NCI-H146 treated with DMSO at 0.1 percent for 48 hours (cell line): ENCODE measurements at regions not wholly inside any gene's neighbourhood (a gene's known extent, or its start where the extent isn't known, plus 50 kb on each side); places are given as distances from the start of the nearest gene placed in this dataset.

ENCODE experiments used
- DNase-seq: peaks from one replicate; lab custom pipeline; 2025; ENCODE audit not compliant: unreplicated experiment; lab: John Stamatoyannopoulos, UW

DNA sequence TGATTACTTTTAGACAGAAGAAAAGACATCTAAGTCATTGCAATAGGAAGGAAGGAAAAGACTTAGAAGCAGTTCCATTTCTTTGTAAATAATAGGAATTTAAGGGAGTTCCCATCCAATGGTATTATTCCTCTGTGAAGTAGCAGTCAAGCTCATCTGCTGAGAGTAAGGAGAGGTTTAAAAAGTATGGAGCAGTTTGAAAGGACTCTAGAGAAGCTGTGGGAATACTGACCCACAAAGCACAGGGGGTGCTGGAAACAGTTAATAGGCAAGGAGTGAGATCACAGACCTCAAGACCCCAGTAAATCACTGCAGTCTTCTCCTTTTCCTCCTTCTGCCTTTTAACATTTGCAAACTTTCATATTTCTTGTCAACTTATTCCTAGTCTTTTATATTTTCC, 428.5 kb downstream of the ADAMTS20 start:
- no peak for DNase-seq

DNA sequence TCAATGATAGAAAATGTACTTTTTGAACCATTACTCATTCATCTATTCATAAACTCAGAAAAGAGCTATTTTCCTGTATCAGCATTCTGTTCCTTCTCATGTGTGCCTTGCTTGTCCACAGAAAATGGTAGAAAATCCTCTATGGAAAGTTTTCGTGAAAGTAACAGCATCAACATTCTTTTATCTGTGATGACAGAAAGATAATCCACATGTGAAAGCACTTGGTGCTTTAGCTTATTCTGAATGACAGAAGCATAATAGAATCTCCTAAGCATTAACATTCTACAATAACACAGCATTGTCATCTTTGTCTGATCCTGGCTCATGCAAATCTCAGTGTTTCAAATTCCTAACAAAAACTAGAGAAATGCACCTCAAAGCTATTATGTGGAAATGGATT, 431.9 kb downstream of the ADAMTS20 start:
- no peak for DNase-seq

DNA sequence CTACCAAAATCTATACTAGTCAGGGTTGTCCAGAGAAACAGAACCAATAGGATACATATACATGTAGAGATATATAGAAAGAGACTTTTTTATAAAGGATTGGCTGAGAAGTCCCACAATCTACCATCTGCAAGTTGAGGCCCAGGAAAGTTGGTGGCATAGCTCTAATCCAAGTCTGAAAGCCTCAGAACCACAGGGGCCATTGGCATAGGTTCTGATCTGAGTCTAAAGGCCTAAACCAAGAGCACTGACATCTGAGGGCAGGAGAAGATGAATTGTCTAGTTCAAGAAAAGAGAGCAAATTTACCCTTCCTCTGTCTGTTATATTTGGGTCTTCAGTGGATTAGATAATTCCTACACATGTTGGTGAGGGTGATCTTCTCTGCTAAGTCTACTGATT, 433.1 kb downstream of the ADAMTS20 start:
- no peak for DNase-seq

DNA sequence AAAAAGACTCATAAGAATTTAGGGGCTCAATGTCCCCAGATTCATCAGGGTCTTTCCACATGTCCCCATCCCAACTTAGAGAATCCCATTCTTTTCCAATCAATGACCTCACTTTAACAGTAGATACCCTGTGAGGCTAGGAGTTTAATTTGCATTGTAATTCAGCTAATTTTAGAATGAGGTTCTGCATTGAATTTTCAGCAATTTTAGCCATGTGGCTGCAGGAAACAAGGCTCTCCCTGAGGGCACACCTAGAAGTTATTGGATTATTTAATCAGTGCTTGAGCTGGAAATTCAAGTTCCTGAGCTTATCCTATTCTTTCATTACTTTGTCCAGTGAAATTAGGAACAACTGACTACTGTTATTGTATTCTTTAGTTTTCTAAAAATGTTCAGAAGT, 433.8 kb downstream of the ADAMTS20 start:
- DNase-seq, result no peak

DNA sequence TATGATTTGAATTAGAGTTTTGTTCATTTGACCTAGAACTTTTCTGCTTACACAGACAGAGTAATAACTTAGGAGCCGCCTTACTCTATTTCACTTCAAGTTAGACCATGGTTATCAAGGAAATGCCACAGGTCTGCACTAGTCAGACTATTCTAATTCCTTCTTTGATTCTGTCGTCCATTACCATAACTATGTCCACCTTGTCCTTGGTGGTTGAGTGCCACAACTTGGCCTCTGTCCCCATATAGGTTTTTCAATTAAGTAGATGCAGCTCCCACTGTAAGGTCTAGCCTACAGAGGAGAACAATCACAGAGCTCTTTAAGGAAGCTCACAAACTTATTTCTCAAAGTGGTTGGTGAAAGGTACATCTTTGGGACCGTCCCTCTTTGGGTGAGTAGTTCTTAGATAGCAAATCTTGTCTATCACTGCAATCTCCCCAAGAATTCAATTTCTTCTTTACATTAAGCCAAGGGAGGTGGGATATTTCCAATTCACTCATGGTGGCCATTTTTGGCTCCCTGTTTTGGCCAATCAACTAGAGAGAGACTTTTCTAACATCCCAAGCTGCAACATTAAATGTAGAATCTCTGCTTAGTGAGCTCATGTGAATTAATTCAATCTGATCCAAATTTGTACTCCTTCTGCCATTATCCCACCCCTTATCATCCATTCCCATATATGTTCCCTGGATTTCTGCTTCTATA, 434.6 kb downstream of the ADAMTS20 start:
- DNase-seq, result no peak

DNA sequence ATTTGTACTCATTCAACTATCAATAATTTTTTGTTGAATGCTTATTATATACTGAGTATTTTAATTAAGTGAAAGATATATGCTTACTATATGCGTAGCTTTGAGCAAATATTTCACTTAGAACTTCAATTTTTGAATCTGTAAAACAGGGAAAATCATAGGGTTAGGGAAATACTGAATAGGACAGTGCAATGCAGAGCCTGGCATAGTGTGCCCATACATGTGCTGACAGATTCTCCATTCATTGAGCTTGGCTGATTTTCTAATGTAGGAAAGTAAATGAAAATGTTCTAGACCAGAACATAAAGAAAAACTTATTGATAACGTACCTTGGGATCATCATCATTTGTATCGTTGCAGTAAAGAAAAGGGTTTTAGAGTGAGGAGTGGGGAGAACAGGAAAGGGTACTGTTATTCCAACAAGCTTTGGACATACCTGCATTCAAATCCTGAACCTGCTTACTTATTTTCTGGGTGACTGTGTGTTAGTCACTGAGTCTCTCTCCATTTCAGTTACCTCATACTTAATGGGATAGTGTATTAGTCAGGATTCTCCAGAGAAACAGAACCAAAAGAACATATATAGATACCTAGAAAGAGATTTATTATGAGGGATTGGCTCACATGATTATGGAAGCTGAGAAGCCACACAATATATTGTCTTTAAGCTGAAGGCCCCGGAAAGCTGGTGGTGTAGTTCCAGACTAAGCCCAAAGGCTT, 436.4 kb downstream of the ADAMTS20 start:
- no peak for DNase-seq

DNA sequence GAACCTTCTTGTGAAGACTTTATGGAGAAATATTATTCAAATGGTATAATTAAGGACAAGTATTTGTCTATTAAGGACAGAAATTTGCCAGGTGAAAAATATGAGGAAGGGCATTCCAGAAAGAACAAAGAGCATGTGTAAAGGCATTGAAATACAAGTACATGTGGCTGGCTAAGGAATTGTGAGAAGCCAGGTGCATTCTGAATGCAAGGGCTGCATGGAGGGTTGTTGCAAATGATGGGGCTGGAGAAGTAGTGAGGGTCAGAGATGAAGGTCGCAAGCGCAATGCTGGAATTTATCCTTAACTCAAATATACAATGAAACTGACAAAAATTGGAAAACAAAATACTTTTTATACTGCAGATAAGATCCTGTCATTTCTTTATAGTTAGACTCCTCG, 437.7 kb downstream of the ADAMTS20 start:
- DNase-seq, result no peak

DNA sequence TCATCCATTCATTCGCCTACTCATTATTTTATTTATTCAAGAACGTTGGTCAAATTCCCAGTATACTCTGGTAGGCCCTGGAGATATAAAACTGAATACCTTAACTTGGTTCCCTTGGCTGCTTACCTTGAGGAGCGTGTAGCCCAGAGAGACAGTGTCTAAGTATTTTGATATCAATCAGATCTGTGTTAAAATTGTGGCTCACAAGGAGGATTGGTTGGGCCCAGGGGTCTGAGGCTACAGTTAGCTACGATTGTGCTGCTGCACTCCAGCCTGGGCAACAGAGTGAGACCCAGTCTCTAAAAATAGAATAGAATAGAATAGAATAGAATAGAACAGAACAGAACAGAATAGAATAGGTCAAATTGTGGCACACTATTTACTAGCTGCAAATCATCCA, 438.4 kb downstream of the ADAMTS20 start:
- DNase-seq, result no peak

DNA sequence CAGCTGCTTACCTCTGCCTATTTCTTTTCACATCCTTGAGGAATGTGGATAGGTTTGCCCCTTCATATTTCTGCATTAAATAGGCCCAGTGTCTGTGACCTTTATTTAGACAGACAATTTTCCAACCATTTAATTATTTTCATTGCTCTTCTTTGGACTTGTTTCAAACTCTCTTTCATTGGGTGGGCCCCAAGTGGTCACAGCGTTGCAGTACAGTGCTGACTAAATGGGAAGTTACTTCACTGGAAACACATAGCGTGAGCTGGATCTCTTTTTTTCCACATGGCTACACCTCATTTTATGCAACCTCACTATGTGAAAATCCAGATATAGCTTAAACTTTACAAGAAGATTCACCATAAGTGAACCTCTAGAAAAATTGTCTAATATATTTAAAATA, 438.9 kb downstream of the ADAMTS20 start:
- no peak for DNase-seq

DNA sequence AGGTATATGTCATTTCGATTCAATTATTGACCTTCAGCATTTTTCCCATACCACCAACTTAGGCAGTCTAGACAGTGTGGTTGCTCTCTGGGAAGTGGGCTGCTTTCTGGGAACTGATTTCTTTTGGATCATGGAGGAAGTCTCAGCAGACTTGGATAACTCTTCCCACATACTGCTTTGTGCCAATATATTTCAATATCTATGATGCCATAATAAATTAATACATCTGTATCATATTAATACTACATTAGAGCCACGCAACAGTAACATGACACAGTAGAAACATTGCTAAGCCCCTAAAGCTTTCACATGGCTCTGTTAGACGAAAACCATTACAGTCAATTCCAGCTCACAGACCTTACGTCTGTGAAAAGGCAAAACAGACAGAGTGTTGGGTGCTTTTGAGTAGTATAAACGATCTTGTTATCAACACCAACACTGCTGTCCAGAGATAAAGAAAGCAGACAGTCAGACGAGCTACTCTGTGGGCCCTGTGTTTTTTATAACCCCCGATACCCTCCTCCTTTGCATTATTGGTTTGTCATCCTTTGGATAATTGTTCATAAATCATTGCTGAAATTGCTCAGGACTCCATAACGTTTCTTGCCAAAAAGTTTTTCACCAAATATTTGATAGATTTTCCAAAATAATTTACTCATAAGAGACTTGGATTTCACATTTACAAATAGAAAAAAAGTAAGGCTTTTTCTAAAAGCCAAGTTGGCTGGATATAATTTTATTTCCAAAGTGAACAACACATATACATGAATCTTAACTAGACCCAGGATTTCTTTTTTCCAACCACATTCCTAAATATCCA, 439.7 kb downstream of the ADAMTS20 start:
- no peak for DNase-seq

DNA sequence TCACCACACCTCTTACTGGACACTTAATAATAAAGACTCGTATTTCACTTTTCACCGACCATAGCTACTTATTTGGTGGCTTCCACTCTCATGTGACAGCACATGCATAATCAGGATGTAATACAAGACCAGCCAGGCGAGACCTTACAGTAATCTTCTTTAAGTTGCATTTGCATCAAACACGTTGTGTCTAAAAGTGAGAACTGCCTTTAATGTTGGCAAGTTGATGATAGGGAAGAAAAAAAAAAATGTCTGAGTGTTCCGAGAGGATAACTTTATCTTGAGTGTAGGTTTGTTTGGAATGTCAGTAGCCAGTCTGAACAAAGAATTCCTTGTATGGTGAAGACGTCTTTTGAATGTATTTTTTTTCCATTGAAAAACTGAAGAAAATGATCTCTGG, 440.4 kb downstream of the ADAMTS20 start:
- DNase-seq, result no peak

DNA sequence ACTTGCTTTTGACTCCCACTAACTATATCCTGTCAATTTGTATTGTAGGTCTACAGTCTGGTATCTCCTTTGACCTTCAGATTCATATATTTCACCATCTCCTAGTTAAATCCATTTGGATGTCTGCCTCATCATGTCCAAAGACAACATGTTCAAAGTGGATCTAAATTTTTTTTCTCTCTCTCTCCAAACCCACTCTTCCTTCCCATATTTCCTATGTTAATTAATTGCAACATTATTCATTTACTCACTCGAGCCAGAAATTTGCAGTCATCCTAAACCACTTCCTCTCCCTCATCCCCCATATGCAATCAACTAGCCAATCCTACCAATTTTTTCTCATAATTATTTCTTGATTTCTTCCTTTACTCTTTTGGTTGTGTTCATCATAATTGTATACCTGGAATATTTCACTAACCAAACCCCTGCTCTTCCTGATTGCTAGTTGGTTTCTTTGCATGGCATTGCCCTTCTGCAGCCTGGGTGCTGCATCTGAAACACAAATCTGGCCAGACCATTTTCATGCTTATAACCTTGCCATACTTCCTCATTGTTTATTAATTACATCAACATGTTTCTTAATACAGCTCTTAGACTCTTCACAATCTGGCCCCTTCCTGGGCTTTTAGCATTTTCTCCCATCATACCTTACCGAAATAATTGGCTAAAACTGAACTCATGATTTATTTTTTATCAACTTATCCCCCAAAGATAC, 442.2 kb downstream of the ADAMTS20 start:
- no peak for DNase-seq

DNA sequence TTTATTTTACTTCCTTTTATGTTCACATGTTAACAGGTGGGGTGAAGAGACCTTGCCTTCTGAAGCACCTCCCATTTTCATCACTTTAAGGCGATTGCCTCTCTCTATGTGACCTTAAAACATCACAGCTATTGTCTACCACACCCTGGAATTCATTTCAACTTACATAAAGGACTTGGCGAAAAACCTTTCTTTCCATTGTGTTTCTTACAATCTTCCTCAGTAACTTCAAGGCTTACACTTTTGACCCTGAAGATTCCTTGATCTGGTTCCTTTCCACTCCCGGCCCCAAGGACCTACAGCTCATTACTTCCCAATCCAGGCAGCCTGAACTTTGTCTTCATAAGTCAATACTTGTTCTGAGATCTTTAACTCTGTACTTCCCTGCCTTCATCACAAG, 443.3 kb downstream of the ADAMTS20 start:
- DNase-seq, result no peak

DNA sequence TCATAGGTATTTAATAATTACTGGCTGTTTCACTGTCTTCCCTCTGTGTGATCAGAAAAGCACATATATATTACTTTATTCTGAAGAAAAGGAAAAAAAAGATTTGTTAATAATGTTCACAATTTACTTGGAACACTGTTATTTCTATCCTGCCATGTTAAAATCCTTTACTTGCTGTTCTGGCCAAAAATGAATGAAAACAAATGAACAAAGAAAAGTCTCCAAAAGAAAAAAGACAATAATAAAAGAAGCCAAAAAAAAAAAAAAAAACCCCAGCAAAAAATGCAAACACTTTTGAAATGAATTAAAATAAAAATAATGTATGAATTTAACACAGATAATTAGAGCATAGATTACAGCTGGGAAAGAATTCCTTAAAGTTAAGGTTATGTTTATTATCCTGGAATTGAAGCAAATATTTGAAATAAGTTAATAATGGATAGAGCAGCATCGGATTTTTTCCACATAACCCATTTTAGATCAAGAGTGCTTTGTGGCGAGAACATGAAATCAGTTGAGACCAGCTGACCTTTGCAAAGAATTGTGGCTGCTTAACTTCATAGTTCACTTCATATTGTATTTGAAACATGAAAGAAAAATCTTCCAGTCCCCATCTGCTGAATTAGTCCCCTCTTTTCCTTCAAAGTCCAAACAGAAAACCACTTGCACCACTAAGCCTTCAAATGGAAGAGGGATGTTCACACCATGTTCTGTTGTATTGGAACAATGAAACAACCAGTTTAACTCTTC, 444.8 kb downstream of the ADAMTS20 start:
- no peak for DNase-seq

DNA sequence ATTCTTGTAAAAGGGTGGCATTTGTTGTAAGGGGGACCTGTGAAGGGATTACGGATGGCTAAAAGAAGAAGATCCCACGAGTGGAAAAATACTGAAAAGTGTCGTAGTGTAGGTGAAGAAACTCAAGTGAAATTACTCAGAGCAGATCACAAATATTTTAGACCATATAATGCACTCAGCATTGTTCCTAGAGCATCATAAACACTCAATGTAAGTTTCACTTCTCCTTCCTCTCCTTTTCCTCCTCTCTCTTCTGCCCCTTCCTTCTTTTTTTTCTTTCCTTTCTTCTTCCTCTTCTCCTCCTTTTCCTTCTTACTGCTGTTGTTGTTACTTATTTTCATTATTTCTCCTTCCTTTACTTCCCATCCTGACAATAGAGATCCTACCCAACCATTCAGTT, 445.6 kb downstream of the ADAMTS20 start:
- no peak for DNase-seq

DNA sequence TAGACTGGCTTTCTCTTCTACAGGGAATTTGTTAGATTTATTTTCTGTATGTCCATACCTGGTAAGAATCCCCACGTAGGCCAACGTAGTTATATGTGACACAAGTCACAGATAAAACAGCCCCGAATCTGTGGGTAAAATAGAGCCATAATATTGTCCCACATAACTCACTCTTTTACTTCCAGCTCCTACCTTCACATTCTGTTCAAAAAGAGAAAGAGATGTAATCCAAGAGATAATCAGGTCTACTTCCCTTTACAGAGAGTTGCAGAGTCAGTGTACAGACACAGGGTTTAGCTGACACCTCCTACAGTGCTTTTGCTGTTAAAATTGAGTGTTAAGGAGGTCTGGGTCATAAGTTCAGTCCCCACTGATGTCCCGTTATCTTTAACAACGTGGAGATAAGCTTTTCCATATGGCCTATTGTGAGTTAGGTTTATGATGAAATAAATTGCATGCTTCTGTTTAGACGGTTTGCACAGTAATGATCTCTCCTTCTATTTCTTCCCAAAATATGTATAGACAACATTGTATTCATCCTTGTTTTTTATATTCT, 446.5 kb downstream of the ADAMTS20 start:
- DNase-seq, result no peak

DNA sequence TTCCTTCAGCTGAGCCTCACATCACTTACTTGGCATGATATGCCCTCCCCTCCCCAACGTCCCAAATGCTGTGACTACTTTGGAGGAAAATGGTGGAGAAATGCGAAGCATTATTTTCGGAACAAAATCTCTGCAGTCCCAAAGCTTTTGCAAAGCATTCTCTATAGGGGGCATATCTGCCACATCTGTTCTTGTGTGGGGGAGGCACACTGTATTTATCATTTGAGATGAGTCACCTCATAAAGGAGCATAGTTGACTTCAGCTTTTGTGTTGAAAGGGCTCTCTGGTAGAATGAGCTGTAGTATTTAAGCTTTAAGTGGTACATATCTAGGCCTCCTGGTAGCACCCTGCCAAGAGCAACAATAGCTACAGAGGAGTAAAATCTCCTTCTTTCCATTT, 447.5 kb downstream of the ADAMTS20 start:
- DNase-seq, result no peak

DNA sequence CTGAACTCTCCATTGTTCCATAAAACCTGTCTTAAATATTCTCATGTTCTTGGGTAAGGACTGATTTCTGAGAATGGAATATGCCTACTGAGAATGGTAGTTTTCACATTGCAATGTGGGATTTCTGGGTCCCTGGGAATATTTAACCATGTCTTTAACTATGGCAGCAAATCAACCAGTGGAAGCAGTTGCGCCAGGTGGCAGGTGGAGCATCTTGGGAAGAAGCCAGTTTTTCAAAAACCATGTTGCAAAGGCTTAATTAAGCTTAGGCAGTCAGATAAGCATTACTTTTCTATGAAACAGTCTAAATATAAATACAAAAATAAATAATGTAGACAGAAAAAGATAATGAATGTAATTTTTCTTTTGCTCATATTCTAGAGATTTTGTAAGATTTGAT, 448.1 kb downstream of the ADAMTS20 start:
- DNase-seq, result no peak

DNA sequence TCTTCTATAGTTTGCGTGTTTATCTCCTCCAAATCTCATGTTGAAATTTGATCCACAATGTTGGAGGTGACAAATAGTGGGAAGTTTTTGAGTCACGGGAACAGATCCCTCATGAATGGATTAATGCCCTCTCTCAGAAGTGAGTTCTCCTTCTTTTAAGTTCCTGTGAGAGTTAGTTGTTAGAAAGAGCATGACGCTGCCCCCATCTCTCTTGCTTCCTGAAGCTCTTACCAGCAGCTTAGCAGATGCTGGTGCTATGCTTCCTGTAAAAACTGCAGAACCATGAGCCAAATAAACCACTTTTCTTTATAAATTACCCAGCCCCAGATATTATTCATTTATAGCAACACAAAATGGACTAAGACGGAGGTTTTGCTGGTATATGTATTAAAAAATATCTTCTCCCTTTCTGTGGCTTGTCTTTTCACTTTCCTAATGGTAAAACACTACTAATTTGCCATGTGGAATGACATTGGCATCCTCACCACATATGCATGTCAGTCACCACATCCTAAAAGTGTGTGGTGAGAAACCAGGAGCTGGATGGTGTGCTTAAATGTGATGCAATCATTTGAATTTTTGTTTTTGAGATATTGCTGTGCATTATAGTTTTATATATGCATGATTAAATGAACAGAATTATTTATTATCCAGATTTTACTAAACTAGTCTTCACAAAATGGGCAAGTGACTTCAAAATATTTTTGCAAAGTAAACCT, 449.3 kb downstream of the ADAMTS20 start:
- no peak for DNase-seq

DNA sequence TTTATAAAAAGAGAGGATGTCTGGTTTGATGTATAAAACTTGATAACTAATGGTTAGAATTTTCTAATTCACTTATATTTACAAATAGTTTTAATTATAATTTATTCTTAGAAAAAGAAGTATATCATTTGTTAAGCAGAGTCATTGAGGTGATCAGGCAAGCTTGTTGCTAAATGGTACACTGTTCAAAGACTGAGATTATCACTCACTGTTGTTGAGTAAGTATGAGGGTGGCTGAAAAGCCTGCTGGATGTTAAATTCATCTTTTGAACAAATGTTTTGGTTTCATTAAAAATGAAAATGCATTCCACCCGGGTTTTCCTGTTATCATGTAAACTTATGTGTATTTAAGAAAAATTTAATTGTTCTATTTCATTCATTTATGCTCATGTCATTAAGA, 451.8 kb downstream of the ADAMTS20 start:
- no peak for DNase-seq
